ENCODE measurements at regions not wholly inside any gene's neighbourhood (a gene's known extent, or its start where the extent isn't known, plus 50 kb on each side); places are given as distances from the start of the nearest gene placed in this dataset.

DNA sequence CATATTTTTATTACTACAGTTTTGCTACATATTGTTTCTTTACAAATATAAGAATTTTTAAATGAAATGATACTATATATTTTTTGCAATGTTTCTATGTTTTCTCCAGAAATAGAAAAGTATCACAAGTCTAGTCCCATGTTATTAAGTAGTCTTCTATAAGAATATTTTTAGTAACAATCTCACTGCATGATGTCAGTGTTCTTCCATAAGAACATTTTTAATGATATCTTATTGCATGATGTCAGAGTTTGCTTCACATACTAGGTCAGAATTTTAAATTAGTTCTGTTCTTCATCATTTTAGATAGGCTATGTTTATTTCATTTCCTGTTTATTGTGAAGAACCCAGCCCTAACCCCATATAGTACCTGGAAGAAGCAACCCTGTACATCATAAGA, 265.3 kb upstream of the IL12A start:
- no peak overlapping the region for H3K4me2 ChIP-seq (ENCODE audit: low read length)
- H3K27me3 ChIP-seq (ENCODE audit: insufficient read depth, low read depth, low read length) = no peaks in the 10 kb centered on the region
- H2AFZ ChIP-seq (ENCODE audit: low read depth, low read length) = no peak overlapping the region
- no peaks in the 10 kb centered on the region for H4K20me1 ChIP-seq (ENCODE audit: insufficient read depth)
- TF ChIP-seq EP300 (conservative IDR thresholded peaks at IDR 0.05; ENCODE audit: poor library complexity, severe bottlenecking) (no peak), RAD21 (conservative IDR thresholded peaks at IDR 0.05) (no peak), EZH2 (IDR thresholded peaks at IDR 0.05; ENCODE audit: borderline replicate concordance, insufficient read depth, low read length, poor library complexity, severe bottlenecking) (no peak), MXI1 (conservative IDR thresholded peaks at IDR 0.05; ENCODE audit: poor library complexity, severe bottlenecking) (no peak), TAF1 (IDR thresholded peaks at IDR 0.05; ENCODE audit: low read depth) (no peak), POLR2AphosphoS5 (IDR thresholded peaks at IDR 0.05) (no peak), SMC3 (conservative IDR thresholded peaks at IDR 0.05; ENCODE audit: poor library complexity) (no peak)
- TF ChIP-seq, protein P1, sequence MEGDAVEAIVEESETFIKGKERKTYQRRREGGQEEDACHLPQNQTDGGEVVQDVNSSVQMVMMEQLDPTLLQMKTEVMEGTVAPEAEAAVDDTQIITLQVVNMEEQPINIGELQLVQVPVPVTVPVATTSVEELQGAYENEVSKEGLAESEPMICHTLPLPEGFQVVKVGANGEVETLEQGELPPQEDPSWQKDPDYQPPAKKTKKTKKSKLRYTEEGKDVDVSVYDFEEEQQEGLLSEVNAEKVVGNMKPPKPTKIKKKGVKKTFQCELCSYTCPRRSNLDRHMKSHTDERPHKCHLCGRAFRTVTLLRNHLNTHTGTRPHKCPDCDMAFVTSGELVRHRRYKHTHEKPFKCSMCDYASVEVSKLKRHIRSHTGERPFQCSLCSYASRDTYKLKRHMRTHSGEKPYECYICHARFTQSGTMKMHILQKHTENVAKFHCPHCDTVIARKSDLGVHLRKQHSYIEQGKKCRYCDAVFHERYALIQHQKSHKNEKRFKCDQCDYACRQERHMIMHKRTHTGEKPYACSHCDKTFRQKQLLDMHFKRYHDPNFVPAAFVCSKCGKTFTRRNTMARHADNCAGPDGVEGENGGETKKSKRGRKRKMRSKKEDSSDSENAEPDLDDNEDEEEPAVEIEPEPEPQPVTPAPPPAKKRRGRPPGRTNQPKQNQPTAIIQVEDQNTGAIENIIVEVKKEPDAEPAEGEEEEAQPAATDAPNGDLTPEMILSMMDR (IDR thresholded peaks at IDR 0.05; ENCODE audit: poor library complexity, severe bottlenecking) = no peak
- TF ChIP-seq, protein P2, sequence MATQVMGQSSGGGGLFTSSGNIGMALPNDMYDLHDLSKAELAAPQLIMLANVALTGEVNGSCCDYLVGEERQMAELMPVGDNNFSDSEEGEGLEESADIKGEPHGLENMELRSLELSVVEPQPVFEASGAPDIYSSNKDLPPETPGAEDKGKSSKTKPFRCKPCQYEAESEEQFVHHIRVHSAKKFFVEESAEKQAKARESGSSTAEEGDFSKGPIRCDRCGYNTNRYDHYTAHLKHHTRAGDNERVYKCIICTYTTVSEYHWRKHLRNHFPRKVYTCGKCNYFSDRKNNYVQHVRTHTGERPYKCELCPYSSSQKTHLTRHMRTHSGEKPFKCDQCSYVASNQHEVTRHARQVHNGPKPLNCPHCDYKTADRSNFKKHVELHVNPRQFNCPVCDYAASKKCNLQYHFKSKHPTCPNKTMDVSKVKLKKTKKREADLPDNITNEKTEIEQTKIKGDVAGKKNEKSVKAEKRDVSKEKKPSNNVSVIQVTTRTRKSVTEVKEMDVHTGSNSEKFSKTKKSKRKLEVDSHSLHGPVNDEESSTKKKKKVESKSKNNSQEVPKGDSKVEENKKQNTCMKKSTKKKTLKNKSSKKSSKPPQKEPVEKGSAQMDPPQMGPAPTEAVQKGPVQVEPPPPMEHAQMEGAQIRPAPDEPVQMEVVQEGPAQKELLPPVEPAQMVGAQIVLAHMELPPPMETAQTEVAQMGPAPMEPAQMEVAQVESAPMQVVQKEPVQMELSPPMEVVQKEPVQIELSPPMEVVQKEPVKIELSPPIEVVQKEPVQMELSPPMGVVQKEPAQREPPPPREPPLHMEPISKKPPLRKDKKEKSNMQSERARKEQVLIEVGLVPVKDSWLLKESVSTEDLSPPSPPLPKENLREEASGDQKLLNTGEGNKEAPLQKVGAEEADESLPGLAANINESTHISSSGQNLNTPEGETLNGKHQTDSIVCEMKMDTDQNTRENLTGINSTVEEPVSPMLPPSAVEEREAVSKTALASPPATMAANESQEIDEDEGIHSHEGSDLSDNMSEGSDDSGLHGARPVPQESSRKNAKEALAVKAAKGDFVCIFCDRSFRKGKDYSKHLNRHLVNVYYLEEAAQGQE (IDR thresholded peaks at IDR 0.05; ENCODE audit: borderline replicate concordance) = no peak
- no peaks in the 10 kb centered on the region for H3K79me2 ChIP-seq (replicated peaks; ENCODE audit: insufficient read depth, low read length)
- H3K9ac ChIP-seq (ENCODE audit: low read length) = no peak overlapping the region
- no peaks in the 10 kb centered on the region for H3K9me2 ChIP-seq (ENCODE audit: insufficient read depth, low read length)
- H3K9me3 ChIP-seq (ENCODE audit: low read length) = no peaks in the 10 kb centered on the region
- no peaks in the 10 kb centered on the region for H3K36me3 ChIP-seq (ENCODE audit: insufficient read depth, low read length)
- no peak overlapping the region for H3K4me3 ChIP-seq (ENCODE audit: low read length)
- H3K27ac ChIP-seq (ENCODE audit: low read length) = no peak overlapping the region
- no peaks in the 10 kb centered on the region for H3F3A ChIP-seq (ENCODE audit: insufficient read depth, low read length, poor library complexity, severe bottlenecking)

DNA sequence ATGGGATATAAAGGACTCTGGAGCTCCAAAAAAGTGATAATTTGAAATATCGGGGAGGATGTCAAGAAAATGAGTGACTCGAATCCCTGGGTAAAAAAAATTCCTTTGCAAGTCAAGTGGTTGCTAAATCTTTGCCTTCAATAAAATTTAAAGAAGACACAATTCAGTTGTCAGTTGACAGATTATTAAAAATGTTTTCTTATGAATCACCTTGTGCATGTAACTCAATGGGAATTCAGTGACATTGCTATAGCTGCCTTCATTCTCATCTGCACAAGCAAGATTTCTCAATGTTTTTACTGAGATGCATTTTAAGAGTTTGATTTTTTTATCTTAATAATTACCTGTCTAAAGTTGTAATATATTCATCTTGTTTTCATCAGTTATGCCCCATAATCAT, 264.0 kb upstream of the IL12A start:
- TF ChIP-seq EZH2 (IDR thresholded peaks at IDR 0.05; ENCODE audit: borderline replicate concordance, insufficient read depth, low read length, poor library complexity, severe bottlenecking) (no peak), TAF1 (IDR thresholded peaks at IDR 0.05; ENCODE audit: low read depth) (no peak), SMC3 (conservative IDR thresholded peaks at IDR 0.05; ENCODE audit: poor library complexity) (no peak), POLR2AphosphoS5 (IDR thresholded peaks at IDR 0.05) (no peak), EP300 (conservative IDR thresholded peaks at IDR 0.05; ENCODE audit: poor library complexity, severe bottlenecking) (no peak), MXI1 (conservative IDR thresholded peaks at IDR 0.05; ENCODE audit: poor library complexity, severe bottlenecking) (no peak), RAD21 (conservative IDR thresholded peaks at IDR 0.05) (no peak)
- TF ChIP-seq, protein P2 (IDR thresholded peaks at IDR 0.05; ENCODE audit: borderline replicate concordance) = no peak
- TF ChIP-seq, protein P1 (IDR thresholded peaks at IDR 0.05; ENCODE audit: poor library complexity, severe bottlenecking) = no peak
- H3K9me2 ChIP-seq (ENCODE audit: insufficient read depth, low read length) = no peaks in the 10 kb centered on the region
- H3K4me2 ChIP-seq (ENCODE audit: low read length) = no peak overlapping the region
- H3K9ac ChIP-seq (ENCODE audit: low read length) = no peak overlapping the region
- no peaks in the 10 kb centered on the region for H3K36me3 ChIP-seq (ENCODE audit: insufficient read depth, low read length)
- no peak overlapping the region for H3K4me3 ChIP-seq (ENCODE audit: low read length)
- H3K27ac ChIP-seq (ENCODE audit: low read length) = no peak overlapping the region
- H3K9me3 ChIP-seq (ENCODE audit: low read length) = no peaks in the 10 kb centered on the region
- no peak overlapping the region for H2AFZ ChIP-seq (ENCODE audit: low read depth, low read length)
- no peaks in the 10 kb centered on the region for H3K79me2 ChIP-seq (replicated peaks; ENCODE audit: insufficient read depth, low read length)
- H3F3A ChIP-seq (ENCODE audit: insufficient read depth, low read length, poor library complexity, severe bottlenecking) = no peaks in the 10 kb centered on the region
- H3K27me3 ChIP-seq (ENCODE audit: insufficient read depth, low read depth, low read length) = no peaks in the 10 kb centered on the region
- H4K20me1 ChIP-seq (ENCODE audit: insufficient read depth) = no peaks in the 10 kb centered on the region

Measured in neural cell (in vitro differentiated cells).